Kidney glomerular epithelial cell (primary cell): ENCODE measurements at regions not wholly inside any gene's neighbourhood (a gene's known extent, or its start where the extent isn't known, plus 50 kb on each side); places are given as distances from the start of the nearest gene placed in this dataset.
A peak's percentile ranks its signal among the peaks of the same experiment; 100 is the strongest.
"Not testable (repeated sequence)": the region's sequence is repeated elsewhere in the genome, so short reads cannot be mapped to it uniquely, and the experiment has no call there.

Experiments used
- DNase-seq: peaks from one replicate; lab custom pipeline; 2025; lab: John Stamatoyannopoulos, UW

GRCh38 chr1:222416001-222416791 lies 131.7 kb downstream of the HHIPL2 start:
- DNase-seq, result no peak

- DNase-seq, result no peak
These were observed 132.5 kb downstream of the HHIPL2 start for GRCh38 chr1:222415441-222415840.

- no peak for DNase-seq
These were observed 133.8 kb downstream of the HHIPL2 start for GRCh38 chr1:222413991-222414549.

GRCh38 chr1:222413436-222413835 lies 134.5 kb downstream of the HHIPL2 start:
- no peak for DNase-seq

- DNase-seq, result no peak
These were observed 143.2 kb downstream of the HHIPL2 start for GRCh38 chr1:222404710-222405109.

GRCh38 chr1:222399197-222399596 lies 148.7 kb downstream of the HHIPL2 start:
- DNase-seq, result no peak

GRCh38 chr1:222394224-222394623 lies 153.7 kb downstream of the HHIPL2 start:
- no peak for DNase-seq

- no peak for DNase-seq
These were observed 155.3 kb downstream of the HHIPL2 start for GRCh38 chr1:222392556-222392955.

- no peak for DNase-seq
These were observed 157.7 kb downstream of the HHIPL2 start for GRCh38 chr1:222390181-222390580.

GRCh38 chr1:222387007-222387814 lies 160.7 kb downstream of the HHIPL2 start:
- DNase-seq, result no peak

- DNase-seq, result no peak
These were observed 161.9 kb downstream of the HHIPL2 start for GRCh38 chr1:222385955-222386354.

- DNase-seq, result no peak
These were observed 162.6 kb downstream of the HHIPL2 start for GRCh38 chr1:222385262-222385661.

- DNase-seq, result no peak
These were observed 163.4 kb downstream of the HHIPL2 start for GRCh38 chr1:222384531-222384930.

GRCh38 chr1:222382171-222382570 lies 165.7 kb downstream of the HHIPL2 start:
- DNase-seq, result no peak

- DNase-seq, result no peak
These were observed 170.3 kb downstream of the HHIPL2 start for GRCh38 chr1:222377428-222378088.

- DNase-seq, result not testable (repeated sequence)
These were observed 171.1 kb downstream of the HHIPL2 start for GRCh38 chr1:222376791-222377190.

GRCh38 chr1:222375701-222376100 lies 172.2 kb downstream of the HHIPL2 start:
- no peak for DNase-seq

- DNase-seq, result no peak
These were observed 173.9 kb downstream of the HHIPL2 start for GRCh38 chr1:222373831-222374602.

GRCh38 chr1:222373216-222373615 lies 174.7 kb downstream of the HHIPL2 start:
- DNase-seq, result no peak

GRCh38 chr1:222372221-222372620 lies 175.7 kb downstream of the HHIPL2 start:
- DNase-seq, result no peak

- DNase-seq, result peak; percentile 53
These were observed 176.8 kb downstream of the HHIPL2 start for GRCh38 chr1:222370913-222371675.
